Neuron (in vitro differentiated cells): ENCODE measurements at regions not wholly inside any gene's neighbourhood (a gene's known extent, or its start where the extent isn't known, plus 50 kb on each side); places are given as distances from the start of the nearest gene placed in this dataset.
"Not testable (repeated sequence)": the region's sequence is repeated elsewhere in the genome, so short reads cannot be mapped to it uniquely, and the experiment has no call there.

Experiments used
- H2AFZ ChIP-seq: one replicate; pipeline ENCODE4 v1.6.1; 2013; ENCODE audit warnings: low read depth, mild to moderate bottlenecking, inconsistent platforms, low read length, moderate library complexity
- H3K27me3 ChIP-seq: one replicate; pipeline ENCODE4 v1.6.1; 2013; ENCODE audit warnings: low read length; ENCODE audit not compliant: insufficient read depth
- H3K36me3 ChIP-seq: one replicate; pipeline ENCODE4 v1.6.1; 2013; ENCODE audit warnings: low read length; ENCODE audit not compliant: insufficient read depth
- H3K4me1 ChIP-seq: one replicate; pipeline ENCODE4 v1.6.1; 2013; ENCODE audit warnings: low read length; ENCODE audit not compliant: insufficient read depth
- H3K4me3 ChIP-seq: 2 replicates; pipeline ENCODE4 v1.5.1; 2013; ENCODE audit warnings: mild to moderate bottlenecking, low read length, moderate library complexity
- H3K9me3 ChIP-seq: one replicate; pipeline ENCODE4 v1.6.1; 2013; ENCODE audit warnings: low read length

GRCh38 chr4:159674241-159674640, 571.4 kb downstream of the RAPGEF2 start:
- no peaks in the 10 kb centered on the region for H3K36me3 ChIP-seq
- no peak overlapping the region for H3K4me3 ChIP-seq
- no peaks in the 10 kb centered on the region for H3K4me1 ChIP-seq
- H3K27me3 ChIP-seq = no peaks in the 10 kb centered on the region
- H3K9me3 ChIP-seq = no peaks in the 10 kb centered on the region
- no peak overlapping the region for H2AFZ ChIP-seq

GRCh38 chr4:159677521-159677920, 574.6 kb downstream of the RAPGEF2 start:
- Histone ChIP-seq H3K4me1 (no peaks in the 10 kb centered on the region), H3K27me3 (no peaks in the 10 kb centered on the region), H3K36me3 (no peaks in the 10 kb centered on the region), H3K9me3 (no peaks in the 10 kb centered on the region), H3K4me3 (no peak overlapping the region), H2AFZ (no peak overlapping the region)

- H3K9me3 ChIP-seq = peaks cover 1% of the 10 kb centered on the region
These were observed 580.1 kb downstream of the RAPGEF2 start for GRCh38 chr4:159682996-159683395.

GRCh38 chr4:159684061-159684460, 581.2 kb downstream of the RAPGEF2 start:
- Histone ChIP-seq H2AFZ (no peak overlapping the region), H3K27me3 (no peaks in the 10 kb centered on the region), H3K4me3 (no peak overlapping the region), H3K4me1 (peaks cover 25% of the 10 kb centered on the region), H3K36me3 (no peaks in the 10 kb centered on the region), H3K9me3 (peaks cover 1% of the 10 kb centered on the region)

More at GRCh38 chr4:159682996-159683395, 580.1 kb downstream of the RAPGEF2 start:
- no peaks in the 10 kb centered on the region for H3K36me3 ChIP-seq
- no peaks in the 10 kb centered on the region for H3K27me3 ChIP-seq
- H3K4me3 ChIP-seq = no peak overlapping the region
- H3K4me1 ChIP-seq = peaks cover 25% of the 10 kb centered on the region
- no peak overlapping the region for H2AFZ ChIP-seq

- H3K4me1 ChIP-seq = peaks cover 25% of the 10 kb centered on the region
- no peak overlapping the region for H3K4me3 ChIP-seq
- peak overlapping the region; percentile 32 for H2AFZ ChIP-seq
- H3K36me3 ChIP-seq = no peaks in the 10 kb centered on the region
- no peaks in the 10 kb centered on the region for H3K27me3 ChIP-seq
- peaks cover 1% of the 10 kb centered on the region for H3K9me3 ChIP-seq
These were observed 582.6 kb downstream of the RAPGEF2 start for GRCh38 chr4:159685340-159686092.

GRCh38 chr4:159689526-159689925, 586.6 kb downstream of the RAPGEF2 start:
- Histone ChIP-seq H3K9me3 (no peaks in the 10 kb centered on the region), H3K4me1 (peaks cover 25% of the 10 kb centered on the region), H3K36me3 (no peaks in the 10 kb centered on the region), H3K27me3 (no peaks in the 10 kb centered on the region), H3K4me3 (no peak overlapping the region), H2AFZ (no peak overlapping the region)

- Histone ChIP-seq H3K4me3 (no peak overlapping the region), H2AFZ (no peak overlapping the region), H3K27me3 (no peaks in the 10 kb centered on the region), H3K36me3 (no peaks in the 10 kb centered on the region), H3K4me1 (no peaks in the 10 kb centered on the region), H3K9me3 (no peaks in the 10 kb centered on the region)
These were observed 594.7 kb downstream of the RAPGEF2 start for GRCh38 chr4:159697322-159698283.

- Histone ChIP-seq H3K27me3 (no peaks in the 10 kb centered on the region), H2AFZ (no peak overlapping the region), H3K4me3 (no peak overlapping the region), H3K36me3 (no peaks in the 10 kb centered on the region), H3K4me1 (peaks cover 6% of the 10 kb centered on the region), H3K9me3 (no peaks in the 10 kb centered on the region)
These were observed 595.5 kb downstream of the RAPGEF2 start for GRCh38 chr4:159698336-159698735.

GRCh38 chr4:159702200-159702599, 599.3 kb downstream of the RAPGEF2 start:
- H3K4me3 ChIP-seq = no peak overlapping the region
- H3K36me3 ChIP-seq = no peaks in the 10 kb centered on the region
- H2AFZ ChIP-seq = no peak overlapping the region
- peaks cover 20% of the 10 kb centered on the region for H3K4me1 ChIP-seq
- no peaks in the 10 kb centered on the region for H3K9me3 ChIP-seq
- H3K27me3 ChIP-seq = no peaks in the 10 kb centered on the region

GRCh38 chr4:159705334-159705733, 602.5 kb downstream of the RAPGEF2 start:
- Histone ChIP-seq H3K4me3 (no peak overlapping the region), H2AFZ (no peak overlapping the region), H3K9me3 (no peaks in the 10 kb centered on the region), H3K4me1 (peaks cover 20% of the 10 kb centered on the region), H3K27me3 (no peaks in the 10 kb centered on the region), H3K36me3 (no peaks in the 10 kb centered on the region)

GRCh38 chr4:159706704-159707103, 603.8 kb downstream of the RAPGEF2 start:
- Histone ChIP-seq H2AFZ (no peak overlapping the region), H3K4me1 (peaks cover 20% of the 10 kb centered on the region), H3K27me3 (no peaks in the 10 kb centered on the region), H3K9me3 (no peaks in the 10 kb centered on the region), H3K4me3 (no peak overlapping the region), H3K36me3 (no peaks in the 10 kb centered on the region)

GRCh38 chr4:159715180-159715579, 612.3 kb downstream of the RAPGEF2 start:
- not testable (repeated sequence) for H3K9me3 ChIP-seq, H2AFZ ChIP-seq, H3K36me3 ChIP-seq, H3K4me3 ChIP-seq, H3K27me3 ChIP-seq, H3K4me1 ChIP-seq

GRCh38 chr4:159719531-159719930, 616.7 kb downstream of the RAPGEF2 start:
- H3K4me1 ChIP-seq = no peaks in the 10 kb centered on the region
- H2AFZ ChIP-seq = no peak overlapping the region

More at GRCh38 chr4:159719531-159719930, 616.7 kb downstream of the RAPGEF2 start:
- Histone ChIP-seq H3K36me3 (no peaks in the 10 kb centered on the region), H3K4me3 (no peak overlapping the region), H3K9me3 (no peaks in the 10 kb centered on the region), H3K27me3 (no peaks in the 10 kb centered on the region)
